Activated gamma-delta T cell (primary cell): ENCODE measurements at regions not wholly inside any gene's neighbourhood (a gene's known extent, or its start where the extent isn't known, plus 50 kb on each side); places are given as distances from the start of the nearest gene placed in this dataset.
"Not testable (repeated sequence)": the region's sequence is repeated elsewhere in the genome, so short reads cannot be mapped to it uniquely, and the experiment has no call there.

Source experiments
- DNase-seq: peaks from one replicate; lab custom pipeline; 2025; lab: John Stamatoyannopoulos, UW

GRCh38 chr2:877747-878146 is 72.9 kb upstream of the SNTG2 start:
- no peak for DNase-seq

DNA sequence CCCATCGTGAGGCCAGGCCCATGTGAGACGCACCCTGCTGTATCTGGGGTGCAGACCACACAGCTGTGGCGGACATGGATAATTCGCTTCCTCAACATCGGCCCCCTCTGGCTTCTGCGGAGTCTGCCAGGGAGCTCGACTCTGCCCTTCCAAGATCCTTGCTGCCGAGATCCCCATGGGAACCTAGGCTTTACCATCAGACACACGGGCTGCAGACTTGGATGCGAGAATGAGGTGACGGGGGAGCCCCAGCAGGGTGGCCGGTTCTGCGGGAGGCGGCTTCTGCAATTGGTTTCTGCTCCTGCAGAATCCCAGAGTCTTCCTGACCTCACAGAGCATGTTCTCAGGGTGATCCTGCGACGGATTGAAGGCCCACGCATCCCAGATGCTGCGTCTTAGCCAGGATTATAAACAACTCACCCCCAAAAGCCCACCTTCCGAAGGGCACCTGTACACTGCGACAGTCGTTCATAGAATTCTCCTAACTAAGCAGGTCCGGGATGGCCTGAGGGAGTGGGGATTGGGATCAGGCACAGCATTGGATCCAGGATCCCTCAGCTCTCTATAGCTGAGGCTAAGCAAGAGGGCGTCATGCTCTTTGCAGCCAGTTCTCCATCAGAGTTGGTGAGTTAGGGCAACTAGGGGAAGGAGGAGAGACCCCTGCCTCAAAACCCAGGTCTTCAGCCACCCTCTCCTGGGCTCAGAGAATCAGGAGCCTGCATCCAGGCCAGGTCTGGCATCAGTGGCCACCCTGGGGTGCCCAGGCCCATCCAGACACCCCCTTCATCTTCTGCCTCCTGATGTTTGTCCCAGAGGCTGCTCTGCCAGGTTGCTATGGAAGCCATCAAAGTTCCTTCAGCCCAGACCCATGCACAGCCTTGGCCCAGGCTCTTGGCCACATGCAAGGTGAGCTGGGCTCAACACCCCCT is 74.7 kb upstream of the SNTG2 start:
- no peak for DNase-seq

DNA sequence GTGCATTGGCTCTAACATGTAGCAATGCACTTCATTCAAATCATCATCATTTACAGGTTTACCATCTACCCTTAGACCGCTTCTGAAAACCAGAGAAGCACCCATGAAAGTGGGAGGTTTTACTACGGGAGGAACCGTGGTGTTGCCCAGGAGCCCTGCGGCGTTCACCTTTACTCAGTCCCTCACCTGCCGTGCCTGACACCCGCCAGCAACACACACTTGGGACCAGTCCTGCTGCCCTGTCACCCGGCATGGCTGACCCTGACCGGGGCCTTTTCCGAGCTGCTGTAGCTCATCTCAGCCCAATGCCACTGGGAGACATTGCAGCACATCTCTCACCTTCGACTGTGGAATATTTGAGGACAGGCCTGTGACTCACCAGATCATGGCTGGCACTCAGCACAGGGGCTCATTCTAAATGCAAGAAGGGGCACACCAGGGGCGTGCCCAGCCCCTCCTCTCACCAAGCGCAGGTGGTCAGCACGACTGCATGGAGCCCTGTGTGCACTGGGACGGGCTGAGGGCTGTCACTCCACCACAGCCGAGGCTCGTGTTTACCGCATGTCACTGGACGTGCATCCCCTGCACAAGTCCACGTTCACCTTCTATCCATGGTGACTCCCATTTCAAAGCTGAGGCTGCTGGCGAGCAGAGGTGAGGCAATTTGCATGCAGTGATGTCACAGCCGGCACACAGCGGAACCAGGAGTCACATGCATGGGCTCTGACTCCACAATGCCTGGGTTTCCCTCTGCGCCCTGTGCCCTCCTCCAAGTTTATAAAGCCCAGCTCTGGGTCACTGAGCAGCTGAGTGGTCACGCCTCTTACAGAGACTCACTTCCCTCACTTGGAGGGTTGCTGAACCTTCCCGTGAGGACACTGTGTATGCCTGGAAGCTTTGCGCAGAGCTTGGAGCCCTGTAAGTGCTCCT is 76.7 kb upstream of the SNTG2 start:
- DNase-seq: no peak

- no peak for DNase-seq
Measured at GRCh38 chr2:873027-873426, 77.6 kb upstream of the SNTG2 start.

DNA sequence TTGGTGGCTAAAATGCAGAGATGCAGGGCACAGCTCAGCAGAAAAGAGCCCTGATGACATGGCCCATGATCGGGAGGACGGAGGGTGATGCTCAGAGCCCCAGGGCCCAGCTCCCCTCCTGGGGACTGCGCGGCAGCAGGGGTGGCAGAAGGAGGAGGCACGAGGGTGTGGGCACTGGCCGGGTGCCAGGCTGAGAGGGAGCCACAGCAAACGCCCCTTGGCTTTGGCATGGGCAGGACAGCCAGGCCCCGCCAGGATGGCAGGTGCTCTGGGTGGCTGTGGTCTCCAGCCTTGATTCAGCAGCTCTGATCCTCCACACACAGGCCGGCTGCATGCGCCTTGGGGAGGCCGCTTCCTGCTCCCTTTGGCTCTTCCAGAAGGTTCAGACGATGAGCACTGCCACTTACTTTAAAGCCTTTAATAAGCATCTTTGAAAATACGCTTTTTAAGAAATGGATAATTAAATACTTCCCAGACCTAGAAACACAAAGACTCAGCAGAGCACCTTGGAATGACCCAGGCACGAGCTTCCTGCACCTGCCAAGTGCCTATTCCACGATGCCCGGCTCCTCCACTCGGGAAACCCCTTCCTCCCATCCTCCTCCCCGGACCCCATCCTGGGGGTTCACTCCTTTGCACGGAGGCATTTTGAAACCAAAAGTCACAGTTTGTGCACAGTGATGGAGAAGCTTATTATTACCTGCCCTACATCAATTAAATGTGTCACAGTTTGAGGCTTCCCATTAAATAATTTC is 78.5 kb upstream of the SNTG2 start:
- DNase-seq: no peak

GRCh38 chr2:871175-871727 is 79.4 kb upstream of the SNTG2 start:
- DNase-seq: no peak

GRCh38 chr2:870426-870825 is 80.2 kb upstream of the SNTG2 start:
- DNase-seq: no peak

GRCh38 chr2:869894-870293 is 80.8 kb upstream of the SNTG2 start:
- no peak for DNase-seq

DNA sequence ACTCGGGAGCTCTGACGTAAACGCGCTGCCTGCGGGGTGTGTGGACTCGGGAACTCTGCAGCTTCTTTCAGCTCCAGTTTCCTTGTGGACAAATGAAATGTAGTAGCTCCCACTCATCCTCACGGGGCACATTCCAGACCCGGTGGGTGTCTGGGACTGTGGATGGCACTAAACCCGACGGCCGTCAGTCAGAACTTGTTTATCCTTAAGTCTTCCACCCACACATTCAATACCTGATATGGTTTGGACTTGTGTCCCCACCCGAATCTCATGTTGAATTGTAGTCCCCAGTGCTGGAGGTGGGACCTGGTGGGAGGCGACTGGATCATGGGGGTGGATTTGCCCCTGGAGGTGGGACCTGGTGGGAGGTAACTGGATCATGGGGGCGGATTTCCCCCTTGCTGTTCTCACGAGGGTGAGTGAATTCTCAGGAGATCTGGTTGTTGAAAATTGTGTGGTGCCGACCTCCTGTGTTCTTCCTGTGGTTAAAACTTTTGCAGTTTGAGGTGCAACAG is 81.2 kb upstream of the SNTG2 start:
- no peak for DNase-seq

DNA sequence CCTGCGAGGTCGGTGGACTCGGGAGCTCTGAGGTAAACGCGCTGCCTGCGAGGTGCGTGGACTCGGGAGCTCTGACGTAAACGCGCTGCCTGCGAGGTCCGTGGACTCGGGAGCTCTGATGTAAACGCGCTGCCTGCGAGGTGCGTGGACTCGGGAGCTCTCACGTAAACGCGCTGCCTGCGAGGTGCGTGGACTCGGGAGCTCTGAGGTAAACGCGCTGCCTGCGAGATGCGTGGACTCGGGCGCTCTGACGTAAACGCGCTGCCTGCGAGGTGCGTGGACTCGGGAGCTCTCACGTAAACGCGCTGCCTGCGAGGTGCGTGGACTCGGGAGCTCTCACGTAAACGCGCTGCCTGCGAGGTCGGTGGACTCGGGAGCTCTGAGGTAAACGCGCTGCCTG is 81.8 kb upstream of the SNTG2 start:
- DNase-seq: not testable (repeated sequence)

DNA sequence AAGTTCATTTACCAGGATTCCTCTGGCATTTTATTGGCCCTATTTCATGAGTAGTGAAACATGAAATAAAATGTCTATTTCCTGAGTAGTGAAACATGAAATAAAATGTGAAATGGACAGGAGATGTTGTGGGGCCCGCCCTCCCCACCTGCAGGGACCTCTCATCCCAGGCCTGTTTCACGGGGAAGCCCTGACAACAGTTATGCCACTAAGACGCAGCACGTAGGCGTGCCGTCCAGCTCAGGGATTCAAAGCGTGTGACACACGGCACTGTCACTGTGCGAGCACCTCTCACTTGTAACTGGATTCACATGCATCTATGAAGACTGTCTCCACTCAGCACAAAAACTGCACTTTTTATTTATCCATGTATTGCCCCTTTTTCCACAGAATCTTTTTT is 83.4 kb upstream of the SNTG2 start:
- no peak for DNase-seq

DNA sequence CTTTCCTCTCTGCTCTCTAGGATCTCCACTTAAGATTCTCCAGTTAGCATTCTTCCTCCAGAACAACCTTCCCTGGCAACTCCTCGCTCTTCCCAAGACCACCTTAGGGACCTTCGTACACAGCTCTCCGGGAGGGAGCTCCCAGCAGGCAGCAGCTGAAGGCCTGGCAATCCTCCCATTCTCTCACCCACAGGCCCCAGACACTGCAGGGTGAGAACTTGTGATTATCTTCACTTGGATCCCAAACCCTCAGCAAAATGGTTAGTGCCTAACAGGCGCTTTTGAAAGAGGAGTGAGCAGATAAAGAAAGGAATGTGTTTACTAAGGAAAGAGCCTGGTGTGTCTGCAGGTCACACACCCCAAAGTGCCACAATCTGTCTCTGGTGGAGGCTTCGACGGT is 83.8 kb upstream of the SNTG2 start:
- no peak for DNase-seq

- DNase-seq: no peak
Measured at GRCh38 chr2:866009-866680, 84.5 kb upstream of the SNTG2 start.

- DNase-seq: no peak
Measured at GRCh38 chr2:864501-865106, 86.0 kb upstream of the SNTG2 start.

- no peak for DNase-seq
Measured at GRCh38 chr2:863732-864450, 86.8 kb upstream of the SNTG2 start.

DNA sequence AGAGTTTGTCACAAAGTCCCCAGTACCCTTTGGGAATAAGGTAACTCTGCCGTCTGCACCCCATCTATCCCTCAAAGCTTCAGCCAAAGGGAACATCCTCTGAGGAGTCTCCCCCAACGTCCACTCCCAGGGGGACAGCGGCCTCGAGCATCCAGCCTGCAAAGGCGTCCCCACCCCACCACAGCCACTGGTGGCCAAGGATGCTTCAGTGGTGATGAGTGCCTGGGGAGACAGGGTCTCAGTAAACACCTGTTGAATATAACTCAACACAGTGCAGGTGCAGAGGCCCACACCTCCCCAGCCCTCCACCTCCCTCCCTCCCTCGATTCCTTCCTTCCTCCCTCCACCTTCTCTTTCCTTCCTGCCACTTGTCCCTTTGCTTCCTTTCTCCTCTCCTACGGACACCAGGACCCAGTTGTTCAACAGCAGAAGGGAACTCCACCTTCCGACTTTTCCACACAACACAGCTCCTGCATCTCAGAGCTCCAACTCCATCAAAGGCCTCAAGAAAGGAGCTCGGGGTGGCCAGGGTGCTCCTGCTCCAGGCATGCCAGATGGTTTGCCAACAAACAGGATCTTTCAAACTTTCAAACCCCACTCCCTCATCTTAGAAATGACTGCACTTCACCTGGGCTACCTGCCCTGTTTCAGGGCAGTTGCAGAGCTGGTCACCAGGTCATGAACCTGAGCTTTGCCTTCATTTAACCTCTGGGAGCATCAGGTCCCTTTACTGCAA is 87.8 kb upstream of the SNTG2 start:
- no peak for DNase-seq

- DNase-seq: no peak
Measured at GRCh38 chr2:862355-862687, 88.3 kb upstream of the SNTG2 start.

DNA sequence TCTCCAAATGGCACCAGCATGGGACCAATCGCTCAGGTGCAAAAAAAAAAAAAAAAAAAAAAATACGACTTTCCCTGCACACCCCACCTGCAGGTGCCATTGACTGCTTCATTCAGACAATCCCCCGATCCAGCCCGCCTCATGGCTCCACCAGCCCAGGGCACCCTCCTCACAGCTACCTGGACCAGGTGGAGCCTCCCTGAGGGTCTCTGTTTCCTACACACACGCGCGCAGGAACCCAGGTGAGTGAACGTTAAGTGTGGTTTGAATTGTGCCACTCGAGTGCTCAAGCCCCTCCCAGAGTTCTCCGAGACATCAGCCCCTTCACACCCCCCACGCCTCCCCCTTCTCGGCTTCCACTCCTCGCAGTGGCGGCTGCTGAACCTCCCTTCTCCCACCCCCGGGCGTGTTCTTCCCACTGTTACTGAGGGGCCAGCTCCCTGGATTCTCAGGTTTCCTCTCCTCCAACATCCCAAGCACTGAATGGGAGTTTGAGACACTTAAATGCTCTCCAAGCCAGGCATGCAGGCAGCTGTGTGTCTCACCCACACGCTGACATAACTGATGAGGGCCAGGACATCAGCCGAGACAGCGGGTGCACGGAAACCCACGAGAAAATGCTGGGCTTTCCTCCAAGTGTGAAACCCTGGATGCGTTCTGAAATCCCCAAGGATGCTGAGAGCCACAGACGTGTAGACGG is 88.8 kb upstream of the SNTG2 start:
- no peak for DNase-seq
